Naive thymus-derived CD4-positive, alpha-beta T cell (primary cell): ENCODE measurements at regions not wholly inside any gene's neighbourhood (a gene's known extent, or its start where the extent isn't known, plus 50 kb on each side); places are given as distances from the start of the nearest gene placed in this dataset.

Experiments used
- ATAC-seq: fragments of 150-1000 bp; cut with Tn5 transposase; 2 replicates; pipeline ENCODE4 v1.10.0; 2021; ENCODE audit warnings: mild to moderate bottlenecking, moderate library complexity
- CTCF ChIA-PET: fragments of 350-600 bp; sonication (Branson Sonifier 250); formaldehyde crosslinking; loops from one replicate; lab custom pipeline; 2021; ENCODE audit warnings: antibody characterized with exemption; lab: Charles Lee
- POLR2A ChIA-PET: fragments of 350-600 bp; sonication (Branson Sonifier 250); formaldehyde crosslinking; loops from one replicate; lab custom pipeline; 2021; ENCODE audit warnings: antibody characterized with exemption, inconsistent platforms; lab: Charles Lee
- DNase-seq, 9 donors: peaks; one replicate each; pipeline versions ENCODE4 v3.0.0 to v3.0.0-alpha.2; 2020 to 2022; ENCODE audit warnings: mixed read lengths in 1 of 9
- H3K27ac ChIP-seq: one replicate; pipeline ENCODE4 v1.7.0; 2013; ENCODE audit warnings: mild to moderate bottlenecking, low read depth, low read length, moderate library complexity
- H3K27me3 ChIP-seq, 2 donors: one replicate each; pipeline ENCODE4 v1.7.0; 2013; ENCODE audit warnings: low read length in 2 of 2, mild to moderate bottlenecking in 2 of 2, moderate library complexity in 2 of 2; ENCODE audit not compliant: control insufficient read depth in 2 of 2, insufficient read depth in 2 of 2
- H3K36me3 ChIP-seq, 3 experiments: 1 replicate in 2 of 3; 2 replicates in 1 of 3; pipeline ENCODE4 v1.7.0; 2013; ENCODE audit warnings: low read length in 3 of 3, mild to moderate bottlenecking in 3 of 3, moderate library complexity in 1 of 3; ENCODE audit not compliant: insufficient read depth in 3 of 3, control insufficient read depth in 2 of 3
- H3K4me1 ChIP-seq, 2 donors: one replicate each; pipeline ENCODE4 v1.7.0; 2013; ENCODE audit warnings: low read length in 2 of 2, mild to moderate bottlenecking in 2 of 2, moderate library complexity in 1 of 2; ENCODE audit not compliant: control insufficient read depth in 2 of 2, insufficient read depth in 2 of 2
- H3K4me3 ChIP-seq: 2 replicates; pipeline ENCODE4 v1.7.0; 2013; ENCODE audit warnings: mild to moderate bottlenecking, low read length
- H3K9me3 ChIP-seq, 3 experiments: 1 replicate in 2 of 3; 2 replicates in 1 of 3; pipeline ENCODE4 v1.7.0; 2013; ENCODE audit warnings: low read length in 3 of 3; ENCODE audit not compliant: control insufficient read depth in 2 of 3
- H3K27ac Mint-ChIP-seq, 9 donors: one replicate each; pipeline ENCODE4 v1.8.0; 2020 to 2022; ENCODE audit warnings: mixed read lengths in 9 of 9, mild to moderate bottlenecking in 8 of 9, moderate library complexity in 5 of 9, inconsistent platforms in 2 of 9
- H3K27me3 Mint-ChIP-seq, 5 donors: one replicate each; pipeline ENCODE4 v1.8.0; 2021 to 2022; ENCODE audit warnings: mixed read lengths in 5 of 5, mild to moderate bottlenecking in 1 of 5
- H3K36me3 Mint-ChIP-seq, 5 donors: one replicate each; pipeline ENCODE4 v1.8.0; 2020 to 2022; ENCODE audit warnings: mixed read lengths in 5 of 5, mild to moderate bottlenecking in 3 of 5, inconsistent platforms in 1 of 5
- H3K4me1 Mint-ChIP-seq, 7 donors: one replicate each; pipeline ENCODE4 v1.8.0; 2020 to 2022; ENCODE audit warnings: mixed read lengths in 7 of 7, mild to moderate bottlenecking in 3 of 7, inconsistent platforms in 1 of 7
- H3K4me3 Mint-ChIP-seq, 10 donors: one replicate each; pipeline ENCODE4 v1.8.0; 2020 to 2022; ENCODE audit warnings: mild to moderate bottlenecking in 10 of 10, mixed read lengths in 10 of 10, moderate library complexity in 6 of 10, inconsistent platforms in 2 of 10
- H3K9me3 Mint-ChIP-seq, 11 donors: one replicate each; pipeline ENCODE4 v1.8.0; 2020 to 2022; ENCODE audit warnings: mixed read lengths in 11 of 11, mild to moderate bottlenecking in 4 of 11, inconsistent platforms in 1 of 11, moderate library complexity in 1 of 11
- intact Hi-C, 2 donors: fragments of 100-400 bp; cut with micrococcal nuclease; formaldehyde crosslinking; loops; one replicate each; pipeline ENCODE4 v1.15.1; 2023

DNA sequence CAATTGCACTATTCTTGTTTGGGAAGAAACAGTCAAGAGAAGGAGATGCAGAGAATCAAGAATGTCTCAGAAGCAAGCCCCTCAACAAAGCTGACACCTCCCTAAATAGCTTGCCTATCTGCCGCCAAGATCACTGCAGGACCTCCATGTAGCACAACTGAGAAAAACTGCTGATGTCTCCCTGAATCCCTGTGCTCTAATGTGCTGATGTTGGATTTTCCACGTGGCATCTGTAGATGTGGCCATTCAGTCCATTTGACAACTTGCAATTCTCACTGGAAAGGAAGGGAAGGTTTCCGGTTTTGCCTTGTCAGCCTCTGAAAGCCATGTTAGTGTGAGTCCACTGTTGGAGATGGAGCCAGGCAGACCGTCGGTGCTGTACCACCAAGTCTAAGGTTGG is 374.0 kb downstream of the DIRAS2 start:
- no peaks in the 10 kb centered on the region for H3K9me3 Mint-ChIP-seq
- ChIA-PET POLR2A (no interaction called here), CTCF (no interaction called here)
- DNase-seq (no peak), ATAC-seq (no peak)
- no peaks in the 10 kb centered on the region for H3K4me1 ChIP-seq
- no peak overlapping the region for H3K4me3 Mint-ChIP-seq
- no peaks in the 10 kb centered on the region for H3K27me3 ChIP-seq
- H3K36me3 ChIP-seq, result no peaks in the 10 kb centered on the region
- H3K4me1 Mint-ChIP-seq, result no peaks in the 10 kb centered on the region
- H3K4me3 ChIP-seq, result no peak overlapping the region
- intact Hi-C loops, result no loop called here
- peaks cover 16 to 30% (median 26%) of the 10 kb centered on the region in 5 donors for H3K27me3 Mint-ChIP-seq
- H3K9me3 ChIP-seq, result no peaks in the 10 kb centered on the region
- H3K36me3 Mint-ChIP-seq, result no peaks in the 10 kb centered on the region
- no peak overlapping the region for H3K27ac Mint-ChIP-seq
- H3K27ac ChIP-seq, result no peak overlapping the region

DNA sequence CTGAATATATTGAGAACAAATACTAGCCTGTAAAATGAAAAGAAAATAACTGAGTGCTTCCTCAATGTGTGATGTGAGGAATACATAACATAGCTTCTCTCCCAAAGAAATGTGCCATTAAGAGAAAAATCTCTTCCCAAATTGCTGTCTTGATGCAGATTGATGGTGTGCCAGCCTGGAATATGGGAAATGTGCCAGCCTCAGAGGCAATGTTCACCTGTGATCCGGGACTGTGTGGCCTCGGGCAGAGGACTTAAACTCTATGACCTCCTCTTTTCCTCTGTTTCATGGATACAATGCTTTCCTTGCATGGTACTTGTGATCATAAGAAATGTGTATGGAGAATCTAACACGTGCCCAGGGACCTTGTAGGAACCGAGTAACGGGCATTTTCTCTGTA is 370.9 kb downstream of the DIRAS2 start:
- peaks cover 12 to 30% (median 29%) of the 10 kb centered on the region in 5 donors for H3K27me3 Mint-ChIP-seq
- Histone ChIP-seq H3K36me3 (no peaks in the 10 kb centered on the region), H3K4me3 (no peak overlapping the region), H3K4me1 (no peaks in the 10 kb centered on the region), H3K27me3 (no peaks in the 10 kb centered on the region), H3K9me3 (no peaks in the 10 kb centered on the region), H3K27ac (no peak overlapping the region)
- H3K4me3 Mint-ChIP-seq, result no peak overlapping the region
- ChIA-PET CTCF (no interaction called here), POLR2A (no interaction called here)
- ATAC-seq (no peak), DNase-seq (no peak)
- no peaks in the 10 kb centered on the region for H3K4me1 Mint-ChIP-seq
- H3K9me3 Mint-ChIP-seq, result no peaks in the 10 kb centered on the region
- intact Hi-C loops, result no loop called here
- no peak overlapping the region for H3K27ac Mint-ChIP-seq
- H3K36me3 Mint-ChIP-seq, result no peaks in the 10 kb centered on the region

DNA sequence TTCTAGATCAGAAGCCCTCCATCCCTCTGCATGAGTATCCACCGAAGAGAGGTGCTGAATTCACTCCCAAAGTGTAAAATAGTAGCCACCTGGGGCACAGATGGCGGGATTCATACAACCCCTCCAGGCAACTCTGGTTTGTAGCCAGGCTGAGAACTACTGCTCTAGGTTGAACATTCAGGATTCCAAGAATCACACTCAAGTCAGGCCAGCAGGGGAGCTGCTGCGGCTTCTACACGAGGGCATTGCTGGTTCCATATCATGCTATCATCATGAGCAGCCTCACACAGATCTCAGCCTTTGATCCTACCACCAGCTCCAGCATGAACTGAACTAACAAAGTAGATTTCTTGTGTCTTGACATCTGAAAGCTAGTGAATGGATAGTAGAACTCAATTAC is 367.9 kb downstream of the DIRAS2 start:
- ChIA-PET CTCF (no interaction called here), POLR2A (no interaction called here)
- intact Hi-C loops, result no loop called here
- DNase-seq, result no peak
- Histone ChIP-seq H3K4me3 (no peak overlapping the region), H3K36me3 (no peaks in the 10 kb centered on the region), H3K4me1 (no peaks in the 10 kb centered on the region), H3K9me3 (no peaks in the 10 kb centered on the region), H3K27me3 (no peaks in the 10 kb centered on the region), H3K27ac (no peak overlapping the region)
- Mint-ChIP-seq H3K36me3 (no peaks in the 10 kb centered on the region), H3K27ac (no peak overlapping the region), H3K4me1 (no peaks in the 10 kb centered on the region), H3K27me3 (peaks cover 20 to 36% (median 30%) of the 10 kb centered on the region in 5 donors), H3K9me3 (no peaks in the 10 kb centered on the region), H3K4me3 (no peak overlapping the region)
- no peak for ATAC-seq

DNA sequence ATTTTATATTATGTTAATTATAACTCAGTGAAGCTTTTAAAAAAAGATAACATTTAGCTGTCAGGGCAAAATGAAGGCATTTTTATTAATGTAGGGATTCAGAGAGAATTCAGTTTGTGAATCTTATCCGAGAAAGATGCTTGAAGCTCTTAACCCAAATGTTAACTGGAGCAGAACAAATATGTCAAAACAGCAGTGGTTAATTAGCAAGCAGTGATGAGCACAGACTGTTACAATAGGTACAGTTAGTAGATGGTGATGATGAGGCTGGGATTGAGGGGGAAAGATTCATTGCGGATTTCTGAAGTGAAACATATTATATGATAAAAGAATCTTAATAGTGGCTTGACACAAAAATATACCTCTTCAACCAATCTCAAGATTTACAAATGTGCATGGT is 356.7 kb downstream of the DIRAS2 start:
- Mint-ChIP-seq H3K27me3 (peaks cover 4 to 28% (median 9%) of the 10 kb centered on the region in 5 donors), H3K9me3 (no peaks in the 10 kb centered on the region), H3K4me1 (peaks cover 0 to 3% (median 0%) of the 10 kb centered on the region in 7 donors), H3K27ac (no peak overlapping the region), H3K36me3 (no peaks in the 10 kb centered on the region), H3K4me3 (no peak overlapping the region)
- CTCF ChIA-PET, result no interaction called here
- intact Hi-C loops, result no loop called here
- H3K27me3 ChIP-seq, result peaks cover 0 to 4% of the 10 kb centered on the region in 2 donors
- no peaks in the 10 kb centered on the region for H3K9me3 ChIP-seq
- no peaks in the 10 kb centered on the region for H3K36me3 ChIP-seq
- POLR2A ChIA-PET, result no interaction called here
- ATAC-seq, result no peak
- no peak overlapping the region for H3K27ac ChIP-seq
- no peaks in the 10 kb centered on the region for H3K4me1 ChIP-seq
- DNase-seq, result no peak
- H3K4me3 ChIP-seq, result no peak overlapping the region

DNA sequence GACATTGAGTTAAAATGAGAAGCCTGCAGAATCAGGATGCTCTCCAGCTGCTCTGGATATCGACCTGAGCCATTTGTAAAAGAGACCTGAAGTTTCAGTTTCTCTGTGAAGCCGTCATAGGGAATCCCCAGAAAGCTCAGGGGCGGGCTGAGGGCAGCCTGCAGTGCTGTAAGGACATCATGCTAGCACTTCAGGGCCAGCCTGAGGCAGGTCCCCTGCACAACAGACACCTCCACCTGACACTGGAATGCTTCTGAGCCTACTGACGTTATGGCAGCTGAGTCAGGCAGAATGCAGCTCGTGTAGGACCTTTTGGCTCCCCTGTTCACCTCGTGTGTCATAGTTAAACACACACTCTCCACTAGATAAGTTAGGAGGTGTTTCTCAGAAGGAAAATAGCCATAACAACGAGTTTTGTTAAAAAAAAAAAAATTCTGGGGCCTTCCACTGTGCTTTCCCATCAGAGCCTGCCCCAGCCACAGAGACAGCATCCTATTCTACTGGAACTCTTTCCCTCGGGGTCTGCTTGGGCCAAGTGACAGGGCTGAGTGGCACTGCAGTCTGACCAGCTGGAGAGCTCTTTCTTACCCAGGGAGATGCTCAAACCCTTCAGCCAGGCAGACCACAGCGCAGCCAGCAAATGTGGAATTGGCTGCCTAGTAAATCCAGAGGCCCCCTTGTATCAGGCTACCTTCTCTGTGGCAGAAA is 354.9 kb downstream of the DIRAS2 start:
- H3K27ac ChIP-seq, result no peak overlapping the region
- DNase-seq (no peak), ATAC-seq (peak; percentile 47)
- Mint-ChIP-seq H3K36me3 (no peaks in the 10 kb centered on the region), H3K4me3 (no peak overlapping the region), H3K27ac (no peak overlapping the region), H3K9me3 (no peaks in the 10 kb centered on the region), H3K4me1 (peaks cover 0 to 3% (median 0%) of the 10 kb centered on the region in 7 donors), H3K27me3 (peaks cover 0 to 15% (median 9%) of the 10 kb centered on the region in 5 donors)
- ChIA-PET POLR2A (no interaction called here), CTCF (no interaction called here)
- no peaks in the 10 kb centered on the region for H3K9me3 ChIP-seq
- intact Hi-C loops, result no loop called here
- peaks cover 0 to 4% of the 10 kb centered on the region in 2 donors for H3K27me3 ChIP-seq
- H3K4me3 ChIP-seq, result no peak overlapping the region
- no peaks in the 10 kb centered on the region for H3K4me1 ChIP-seq
- H3K36me3 ChIP-seq, result no peaks in the 10 kb centered on the region

DNA sequence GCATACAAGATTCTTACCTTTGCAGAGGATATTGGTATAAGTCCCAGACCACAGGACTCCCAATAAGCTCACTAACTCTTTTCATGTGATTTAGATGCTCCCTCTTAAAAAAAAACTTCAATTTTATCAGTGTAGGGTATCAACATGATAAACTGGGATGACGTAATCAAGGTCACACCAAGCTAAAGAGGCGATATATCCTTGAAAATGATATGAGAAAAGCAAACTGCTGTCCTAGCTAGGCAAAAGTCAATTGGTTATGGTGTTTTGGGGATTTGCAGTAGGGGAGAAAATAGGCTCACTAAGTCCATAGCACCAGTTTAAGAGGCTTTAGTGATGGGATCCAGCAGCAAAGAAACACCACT is 354.4 kb downstream of the DIRAS2 start:
- DNase-seq (no peak), ATAC-seq (no peak)
- Histone ChIP-seq H3K9me3 (no peaks in the 10 kb centered on the region), H3K4me3 (no peak overlapping the region), H3K27me3 (peaks cover 0 to 4% of the 10 kb centered on the region in 2 donors), H3K4me1 (no peaks in the 10 kb centered on the region), H3K27ac (no peak overlapping the region), H3K36me3 (no peaks in the 10 kb centered on the region)
- H3K36me3 Mint-ChIP-seq, result no peaks in the 10 kb centered on the region
- no peaks in the 10 kb centered on the region for H3K9me3 Mint-ChIP-seq
- peaks cover 0 to 3% (median 0%) of the 10 kb centered on the region in 7 donors for H3K4me1 Mint-ChIP-seq
- intact Hi-C loops, result no loop called here
- ChIA-PET POLR2A (no interaction called here), CTCF (no interaction called here)
- H3K27me3 Mint-ChIP-seq, result peaks cover 0 to 15% (median 11%) of the 10 kb centered on the region in 5 donors
- H3K4me3 Mint-ChIP-seq, result no peak overlapping the region
- no peak overlapping the region for H3K27ac Mint-ChIP-seq

DNA sequence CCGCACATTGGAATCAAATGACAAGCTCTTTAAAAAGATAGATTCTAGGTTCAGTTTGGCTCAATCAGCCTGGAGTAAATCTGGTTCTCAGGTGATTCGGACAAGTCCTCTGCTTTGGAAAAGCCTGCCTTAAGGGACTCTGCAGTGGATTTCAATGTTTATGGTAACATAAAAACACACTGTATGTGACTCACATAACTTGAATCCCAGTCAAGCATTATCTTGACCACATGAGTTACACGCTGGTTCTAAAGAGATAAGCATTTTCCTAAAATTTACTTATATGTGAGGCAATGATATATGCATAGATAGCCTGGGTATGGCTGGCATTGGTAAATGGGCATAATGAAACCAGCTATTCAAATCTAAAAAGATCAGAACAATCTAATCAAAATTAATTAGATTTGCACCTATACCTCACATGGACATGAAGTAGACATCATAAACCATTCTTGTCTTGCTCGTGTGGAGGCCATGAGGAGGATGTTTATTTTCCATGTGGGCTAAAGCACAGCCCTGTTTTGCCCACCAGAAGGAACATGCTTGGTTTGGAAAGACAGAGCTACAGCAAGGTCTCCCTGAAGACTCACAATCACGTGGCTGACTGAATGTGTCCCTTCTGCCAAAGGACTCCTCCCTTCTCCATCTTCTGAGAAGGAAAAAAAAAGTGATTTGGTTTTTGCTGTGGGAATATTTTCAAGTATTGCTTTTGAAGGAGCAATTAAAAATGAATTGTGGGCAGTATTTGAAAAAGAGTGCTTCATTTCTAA is 351.7 kb downstream of the DIRAS2 start:
- POLR2A ChIA-PET, result no interaction called here
- Histone ChIP-seq H3K4me1 (no peaks in the 10 kb centered on the region), H3K4me3 (no peak overlapping the region), H3K27me3 (peaks cover 0 to 4% of the 10 kb centered on the region in 2 donors), H3K36me3 (no peaks in the 10 kb centered on the region), H3K27ac (no peak overlapping the region), H3K9me3 (no peaks in the 10 kb centered on the region)
- Mint-ChIP-seq H3K36me3 (no peaks in the 10 kb centered on the region), H3K27ac (no peak overlapping the region), H3K9me3 (no peaks in the 10 kb centered on the region), H3K4me3 (no peak overlapping the region), H3K27me3 (peaks cover 2 to 16% (median 13%) of the 10 kb centered on the region in 5 donors), H3K4me1 (peaks cover 0 to 3% (median 0%) of the 10 kb centered on the region in 7 donors)
- CTCF ChIA-PET, result no interaction called here
- ATAC-seq (no peak), DNase-seq (no peak)
- intact Hi-C loops, result no loop called here
